A549 (cell line): ENCODE measurements at regions not wholly inside any gene's neighbourhood (a gene's known extent, or its start where the extent isn't known, plus 50 kb on each side); places are given as distances from the start of the nearest gene placed in this dataset.

Experiments
- CHD2 ChIP-seq: fragments of 150-350 bp; IDR thresholded peaks from 2 replicates; pipeline ENCODE4 v1.6.1; 2014; ENCODE audit warnings: low read length; ENCODE audit not compliant: partially characterized antibody
- CTCF ChIP-seq: fragments of >200 bp; sonication (Bioruptor Twin); formaldehyde crosslinking; IDR thresholded peaks from 3 replicates; pipeline ENCODE4 v1.5.1; 2016
- ELK1 ChIP-seq: fragments of 150-350 bp; IDR thresholded peaks from 2 replicates; pipeline ENCODE4 v1.6.1; 2014; ENCODE audit warnings: low read depth, mild to moderate bottlenecking, low read length
- EP300 ChIP-seq, 2 experiments: fragments of >200 bp; sonication (Bioruptor Twin); formaldehyde crosslinking; IDR thresholded peaks; 2 replicates in 1 of 2; 3 replicates in 1 of 2; pipeline ENCODE4 v1.6.1; 2016 to 2017
- HEYL ChIP-seq: fragments of 250-450 bp; sonication (Bioruptor Pico); IDR thresholded peaks from 2 replicates; pipeline ENCODE4 v1.8.0; 2021; ENCODE audit warnings: mild to moderate bottlenecking, moderate library complexity
- JUN ChIP-seq, 2 experiments: fragments of >200 bp; sonication (Bioruptor Twin); formaldehyde crosslinking; IDR thresholded peaks; 2 replicates in 1 of 2; 3 replicates in 1 of 2; pipeline ENCODE4 v1.6.1; 2016 to 2017
- KDM5A ChIP-seq: fragments of 200-600 bp; sonication (generic); IDR thresholded peaks from 2 replicates; pipeline ENCODE4 v1.6.1; 2016; ENCODE audit warnings: antibody characterized with exemption, mild to moderate bottlenecking
- MYC ChIP-seq: IDR thresholded peaks from 2 replicates; pipeline ENCODE4 v1.6.1; 2012; ENCODE audit warnings: mild to moderate bottlenecking, inconsistent platforms, low read length, improper control_type of control experiment, borderline replicate concordance
- POLR2A ChIP-seq: IDR thresholded peaks from 2 replicates; pipeline ENCODE4 v1.6.1; 2012; ENCODE audit warnings: mild to moderate bottlenecking, low read length
- REST ChIP-seq: fragments of 200-600 bp; sonication (generic); IDR thresholded peaks from 2 replicates; pipeline ENCODE4 v1.6.1; 2016; ENCODE audit warnings: antibody characterized with exemption, mild to moderate bottlenecking, moderate library complexity
- RFX5 ChIP-seq: fragments of 450-650 bp; IDR thresholded peaks from 2 replicates; pipeline ENCODE4 v1.7.1; 2014; ENCODE audit warnings: antibody characterized with exemption, mild to moderate bottlenecking, moderate library complexity
- SMC3 ChIP-seq: fragments of >200 bp; sonication (Bioruptor Twin); formaldehyde crosslinking; IDR thresholded peaks from 3 replicates; pipeline ENCODE4 v1.6.1; 2018; ENCODE audit warnings: inconsistent platforms
- TP53 ChIP-seq: fragments of 250-450 bp; sonication (Bioruptor Pico); IDR thresholded peaks from 2 replicates; pipeline ENCODE4 v1.5.0; 2021; ENCODE audit warnings: mild to moderate bottlenecking, moderate library complexity
- ZNF302 ChIP-seq: fragments of 250-450 bp; sonication (Bioruptor Pico); IDR thresholded peaks from 2 replicates; pipeline ENCODE4 v1.9.0; 2021; ENCODE audit warnings: inconsistent platforms, mild to moderate bottlenecking, moderate library complexity

- TF ChIP-seq ZNF302 (no peak), TP53 (CRISPR knock-in tag) (no peak), MYC (no peak), ELK1 (no peak), CTCF (no peak), CHD2 (no peak), RFX5 (no peak), POLR2A (no peak), KDM5A (no peak), SMC3 (no peak), HEYL (CRISPR knock-in tag) (no peak), EP300 (IDR thresholded peaks at IDR 0.05) (no peak), REST (no peak), JUN (IDR thresholded peaks at IDR 0.05) (no peak)
Observed at GRCh38 chr2:143889216-143889615, 630.7 kb downstream of the ZEB2 start.
